ENCODE measurements at regions not wholly inside any gene's neighbourhood (a gene's known extent, or its start where the extent isn't known, plus 50 kb on each side); places are given as distances from the start of the nearest gene placed in this dataset.

DNA sequence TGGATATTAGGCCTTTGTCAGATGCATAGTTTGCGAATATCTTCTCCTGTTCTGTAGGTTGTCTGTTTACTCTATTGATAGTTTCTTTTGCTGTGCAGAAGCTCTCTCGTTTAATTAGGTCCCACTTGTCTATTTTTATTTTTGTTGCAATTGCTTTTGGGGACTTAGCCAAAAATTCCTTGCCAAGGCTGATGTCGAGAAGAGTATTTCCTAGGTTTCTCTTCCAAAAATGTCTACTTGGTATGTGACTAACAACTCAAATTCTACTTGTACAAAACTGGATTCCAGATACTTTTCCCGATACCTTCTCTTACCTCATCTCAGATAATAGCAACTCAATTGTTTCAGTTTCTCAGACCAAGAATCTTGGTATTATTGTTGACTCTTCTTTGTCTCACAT lies 142.4 kb upstream of the GLRA2 start:
- Mint-ChIP-seq H3K27ac (no peak overlapping the region), H3K36me3 (ENCODE audit: low read depth) (no peaks in the 10 kb centered on the region), H3K4me1 (peaks cover 6% of the 10 kb centered on the region), H3K4me3 (no peak overlapping the region), H3K27me3 (ENCODE audit: low read depth) (no peaks in the 10 kb centered on the region), H3K9me3 (peaks cover 12% of the 10 kb centered on the region)
- TF ChIP-seq, protein P1, sequence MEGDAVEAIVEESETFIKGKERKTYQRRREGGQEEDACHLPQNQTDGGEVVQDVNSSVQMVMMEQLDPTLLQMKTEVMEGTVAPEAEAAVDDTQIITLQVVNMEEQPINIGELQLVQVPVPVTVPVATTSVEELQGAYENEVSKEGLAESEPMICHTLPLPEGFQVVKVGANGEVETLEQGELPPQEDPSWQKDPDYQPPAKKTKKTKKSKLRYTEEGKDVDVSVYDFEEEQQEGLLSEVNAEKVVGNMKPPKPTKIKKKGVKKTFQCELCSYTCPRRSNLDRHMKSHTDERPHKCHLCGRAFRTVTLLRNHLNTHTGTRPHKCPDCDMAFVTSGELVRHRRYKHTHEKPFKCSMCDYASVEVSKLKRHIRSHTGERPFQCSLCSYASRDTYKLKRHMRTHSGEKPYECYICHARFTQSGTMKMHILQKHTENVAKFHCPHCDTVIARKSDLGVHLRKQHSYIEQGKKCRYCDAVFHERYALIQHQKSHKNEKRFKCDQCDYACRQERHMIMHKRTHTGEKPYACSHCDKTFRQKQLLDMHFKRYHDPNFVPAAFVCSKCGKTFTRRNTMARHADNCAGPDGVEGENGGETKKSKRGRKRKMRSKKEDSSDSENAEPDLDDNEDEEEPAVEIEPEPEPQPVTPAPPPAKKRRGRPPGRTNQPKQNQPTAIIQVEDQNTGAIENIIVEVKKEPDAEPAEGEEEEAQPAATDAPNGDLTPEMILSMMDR (IDR thresholded peaks at IDR 0.05; ENCODE audit: unreplicated experiment in 3 of 3) = no peak

DNA sequence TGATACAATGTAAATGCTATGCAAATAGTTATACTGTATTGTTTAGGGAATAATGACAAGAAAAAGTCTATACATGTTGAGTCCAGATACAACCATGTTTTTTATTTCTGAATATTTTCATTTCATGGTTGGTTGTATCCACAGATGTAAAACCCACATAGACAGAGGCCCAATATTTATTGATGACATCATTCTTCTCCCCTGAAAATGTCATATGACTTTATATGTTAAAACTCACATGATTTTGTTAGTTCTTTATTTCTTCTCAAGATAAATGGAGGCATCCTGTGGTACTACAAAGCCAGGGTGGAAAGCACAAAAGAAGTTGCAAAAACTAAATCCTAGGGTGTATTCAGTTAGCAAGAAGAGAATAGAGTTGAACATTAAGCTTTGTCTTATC lies 149.3 kb upstream of the GLRA2 start:
- no peaks in the 10 kb centered on the region for H3K27me3 Mint-ChIP-seq (ENCODE audit: low read depth)
- H3K9me3 Mint-ChIP-seq = peaks cover 2% of the 10 kb centered on the region
- H3K36me3 Mint-ChIP-seq (ENCODE audit: low read depth) = no peaks in the 10 kb centered on the region
- no peak overlapping the region for H3K27ac Mint-ChIP-seq
- H3K4me1 Mint-ChIP-seq = no peaks in the 10 kb centered on the region
- no peak overlapping the region for H3K4me3 Mint-ChIP-seq
- TF ChIP-seq, protein P1 (IDR thresholded peaks at IDR 0.05; ENCODE audit: unreplicated experiment in 3 of 3) = no peak

DNA sequence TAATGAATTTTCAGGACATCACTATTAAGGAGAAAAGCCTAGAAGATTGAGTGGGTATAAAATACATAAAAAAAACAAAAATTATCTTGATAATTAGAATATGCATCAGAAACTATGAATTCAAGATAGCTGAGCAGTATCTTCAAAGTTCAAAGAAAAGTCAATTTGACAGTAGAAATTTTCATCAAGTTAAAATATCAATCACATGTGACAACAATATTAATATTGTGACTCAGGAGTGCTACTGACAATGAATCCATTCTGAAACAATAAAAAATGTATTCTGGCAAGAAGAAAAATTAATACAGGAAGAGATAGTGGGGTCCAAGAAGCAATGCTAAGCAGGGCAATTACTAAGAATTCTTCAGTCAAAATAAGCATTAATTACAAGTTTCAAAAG lies 151.9 kb upstream of the GLRA2 start:
- H3K9me3 Mint-ChIP-seq = peaks cover 17% of the 10 kb centered on the region
- H3K27ac Mint-ChIP-seq = no peak overlapping the region
- no peaks in the 10 kb centered on the region for H3K27me3 Mint-ChIP-seq (ENCODE audit: low read depth)
- H3K4me3 Mint-ChIP-seq = no peak overlapping the region
- no peaks in the 10 kb centered on the region for H3K4me1 Mint-ChIP-seq
- TF ChIP-seq, protein P1 (IDR thresholded peaks at IDR 0.05; ENCODE audit: unreplicated experiment in 3 of 3) = no peak
- H3K36me3 Mint-ChIP-seq (ENCODE audit: low read depth) = no peaks in the 10 kb centered on the region

DNA sequence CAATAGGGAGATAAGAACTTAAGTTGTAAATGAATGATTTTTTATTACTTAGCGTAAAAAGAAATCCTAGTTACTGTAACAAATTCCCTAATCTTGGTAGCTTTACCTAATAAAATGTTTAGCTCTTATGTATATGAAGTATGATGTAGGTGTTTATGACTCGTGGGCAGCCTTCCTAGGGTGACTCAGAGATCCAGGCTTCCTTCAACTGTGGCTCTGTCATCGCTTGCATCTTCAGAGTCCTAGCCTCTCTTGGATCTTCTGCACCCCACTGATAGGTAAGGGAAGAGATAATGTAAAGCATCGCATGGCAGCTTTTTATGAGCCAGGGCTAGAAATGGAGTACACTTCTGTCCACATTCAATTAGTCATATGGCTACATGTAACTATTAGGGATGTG lies 165.6 kb upstream of the GLRA2 start:
- Mint-ChIP-seq H3K9me3 (peaks cover 10% of the 10 kb centered on the region), H3K4me3 (no peak overlapping the region), H3K36me3 (ENCODE audit: low read depth) (no peaks in the 10 kb centered on the region), H3K27me3 (ENCODE audit: low read depth) (no peaks in the 10 kb centered on the region), H3K4me1 (peaks cover 5% of the 10 kb centered on the region), H3K27ac (no peak overlapping the region)
- TF ChIP-seq, protein P1 (IDR thresholded peaks at IDR 0.05; ENCODE audit: unreplicated experiment in 3 of 3) = no peak

DNA sequence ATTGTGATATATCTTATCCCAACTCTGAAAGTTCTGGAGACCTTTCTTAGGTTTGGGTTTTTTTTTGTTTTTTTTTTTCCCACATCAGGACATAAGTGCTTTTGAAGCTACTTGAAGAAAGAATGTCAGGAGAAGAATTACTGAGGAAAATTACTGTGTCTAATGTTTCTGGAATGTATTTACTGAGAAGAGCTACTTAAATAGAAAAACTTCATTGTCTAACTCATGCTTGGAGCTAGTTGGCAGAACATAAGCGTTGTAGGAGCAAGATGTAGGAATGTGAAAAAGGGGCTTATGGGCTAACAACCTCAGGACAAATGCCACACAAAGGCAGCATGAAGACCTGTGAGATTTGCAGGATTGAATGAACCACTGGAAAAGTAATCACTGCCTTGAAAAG lies 166.6 kb upstream of the GLRA2 start:
- peaks cover 10% of the 10 kb centered on the region for H3K9me3 Mint-ChIP-seq
- peaks cover 5% of the 10 kb centered on the region for H3K4me1 Mint-ChIP-seq
- no peaks in the 10 kb centered on the region for H3K27me3 Mint-ChIP-seq (ENCODE audit: low read depth)
- H3K27ac Mint-ChIP-seq = no peak overlapping the region
- H3K36me3 Mint-ChIP-seq (ENCODE audit: low read depth) = no peaks in the 10 kb centered on the region
- no peak overlapping the region for H3K4me3 Mint-ChIP-seq
- TF ChIP-seq, protein P1 (IDR thresholded peaks at IDR 0.05; ENCODE audit: unreplicated experiment in 3 of 3) = no peak

DNA sequence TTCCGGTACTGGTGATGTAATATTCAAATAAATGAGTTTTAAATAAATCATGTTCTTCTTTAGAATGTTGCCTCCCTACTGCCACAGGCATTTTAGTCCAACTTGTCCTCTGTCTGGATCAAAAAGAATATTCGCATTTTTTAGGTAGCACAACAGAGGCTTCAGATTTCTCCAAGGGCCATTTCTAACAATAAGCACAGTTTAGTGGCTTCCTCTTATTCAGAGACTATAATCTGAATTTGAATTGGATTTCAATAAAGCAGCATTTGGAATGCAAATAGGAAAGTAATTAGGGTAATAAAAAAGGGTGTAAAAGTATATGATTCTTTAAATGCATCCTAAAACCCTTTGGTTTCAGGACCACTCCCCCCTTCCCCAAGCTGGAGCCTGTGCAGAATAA lies 167.9 kb upstream of the GLRA2 start:
- Mint-ChIP-seq H3K9me3 (peaks cover 7% of the 10 kb centered on the region), H3K4me3 (no peak overlapping the region), H3K4me1 (peaks cover 5% of the 10 kb centered on the region), H3K27me3 (ENCODE audit: low read depth) (no peaks in the 10 kb centered on the region), H3K27ac (no peak overlapping the region), H3K36me3 (ENCODE audit: low read depth) (no peaks in the 10 kb centered on the region)
- TF ChIP-seq, protein P1 (IDR thresholded peaks at IDR 0.05; ENCODE audit: unreplicated experiment in 3 of 3) = no peak

Measured in nephron (organoid).